OCI-LY3 (cell line): ENCODE measurements at regions not wholly inside any gene's neighbourhood (a gene's known extent, or its start where the extent isn't known, plus 50 kb on each side); places are given as distances from the start of the nearest gene placed in this dataset.

Source experiments
- EZH2phosphoT487 ChIP-seq: fragments of 200-600 bp; shearing (Covaris generic); IDR thresholded peaks from 2 replicates; pipeline ENCODE4 v1.6.1; 2018; ENCODE audit warnings: antibody characterized with exemption, mixed run types, low read depth
- TF ChIP-seq, protein P1 (sequence below): fragments of 200-600, 300-600 bp; sonication (generic); IDR thresholded peaks from 2 replicates; pipeline ENCODE4 v1.5.1; 2014; ENCODE audit warnings: antibody characterized with exemption, low read length, low read depth

DNA sequence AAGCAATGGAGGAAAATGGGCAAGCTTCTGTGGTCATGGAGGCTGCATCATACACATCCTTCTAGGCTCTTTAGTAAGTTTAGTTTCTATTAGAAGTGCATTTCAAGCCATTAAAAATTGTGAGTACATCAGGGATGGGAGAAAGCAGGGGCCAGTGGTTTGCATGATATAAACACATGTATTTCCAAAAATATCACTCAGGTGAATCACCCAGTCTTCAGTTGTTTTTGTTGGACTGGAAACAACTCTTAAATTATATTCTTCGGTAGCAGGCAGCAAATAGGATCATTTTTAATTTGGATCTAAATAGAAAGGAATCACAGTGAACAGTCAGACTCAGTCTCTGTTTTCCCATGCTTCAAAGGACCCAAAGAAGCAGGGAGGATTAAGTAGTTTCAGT lies 657.9 kb downstream of the TLR4 start:
- TF ChIP-seq, protein P1, sequence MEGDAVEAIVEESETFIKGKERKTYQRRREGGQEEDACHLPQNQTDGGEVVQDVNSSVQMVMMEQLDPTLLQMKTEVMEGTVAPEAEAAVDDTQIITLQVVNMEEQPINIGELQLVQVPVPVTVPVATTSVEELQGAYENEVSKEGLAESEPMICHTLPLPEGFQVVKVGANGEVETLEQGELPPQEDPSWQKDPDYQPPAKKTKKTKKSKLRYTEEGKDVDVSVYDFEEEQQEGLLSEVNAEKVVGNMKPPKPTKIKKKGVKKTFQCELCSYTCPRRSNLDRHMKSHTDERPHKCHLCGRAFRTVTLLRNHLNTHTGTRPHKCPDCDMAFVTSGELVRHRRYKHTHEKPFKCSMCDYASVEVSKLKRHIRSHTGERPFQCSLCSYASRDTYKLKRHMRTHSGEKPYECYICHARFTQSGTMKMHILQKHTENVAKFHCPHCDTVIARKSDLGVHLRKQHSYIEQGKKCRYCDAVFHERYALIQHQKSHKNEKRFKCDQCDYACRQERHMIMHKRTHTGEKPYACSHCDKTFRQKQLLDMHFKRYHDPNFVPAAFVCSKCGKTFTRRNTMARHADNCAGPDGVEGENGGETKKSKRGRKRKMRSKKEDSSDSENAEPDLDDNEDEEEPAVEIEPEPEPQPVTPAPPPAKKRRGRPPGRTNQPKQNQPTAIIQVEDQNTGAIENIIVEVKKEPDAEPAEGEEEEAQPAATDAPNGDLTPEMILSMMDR, result no peak
- no peak for TF ChIP-seq EZH2phosphoT487
